HG03196 (cell line): ENCODE measurements at regions not wholly inside any gene's neighbourhood (a gene's known extent, or its start where the extent isn't known, plus 50 kb on each side); places are given as distances from the start of the nearest gene placed in this dataset.
"Not testable (repeated sequence)": the region's sequence is repeated elsewhere in the genome, so short reads cannot be mapped to it uniquely, and the experiment has no call there.

Experiments used
- ATAC-seq: cut with Tn5 transposase; IDR thresholded peaks from one replicate; pipeline ENCODE4 v1.9.1; 2021; ENCODE audit not compliant: unreplicated experiment

DNA sequence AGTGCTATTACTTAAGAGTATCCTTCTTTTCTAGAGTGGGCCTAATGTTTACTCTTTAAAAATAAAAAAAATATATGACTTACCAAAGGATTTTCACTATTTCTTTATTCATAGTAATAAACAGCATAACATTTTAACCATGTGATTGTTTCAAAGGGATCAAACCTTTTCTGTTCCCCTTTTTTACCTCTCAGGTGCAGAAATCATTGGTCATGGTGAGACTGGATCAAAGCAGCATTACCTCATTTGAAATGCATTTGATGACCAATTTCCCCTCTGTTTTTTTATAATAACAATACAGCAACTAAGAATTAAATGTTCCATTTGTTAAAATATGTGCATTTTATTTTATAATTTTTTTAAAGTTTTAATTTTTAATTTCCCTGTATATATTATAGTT, 598.0 kb upstream of the RGMB start:
- ATAC-seq = no peak

- ATAC-seq = no peak
Observed at GRCh38 chr5:98179791-98180755, 593.4 kb upstream of the RGMB start.

DNA sequence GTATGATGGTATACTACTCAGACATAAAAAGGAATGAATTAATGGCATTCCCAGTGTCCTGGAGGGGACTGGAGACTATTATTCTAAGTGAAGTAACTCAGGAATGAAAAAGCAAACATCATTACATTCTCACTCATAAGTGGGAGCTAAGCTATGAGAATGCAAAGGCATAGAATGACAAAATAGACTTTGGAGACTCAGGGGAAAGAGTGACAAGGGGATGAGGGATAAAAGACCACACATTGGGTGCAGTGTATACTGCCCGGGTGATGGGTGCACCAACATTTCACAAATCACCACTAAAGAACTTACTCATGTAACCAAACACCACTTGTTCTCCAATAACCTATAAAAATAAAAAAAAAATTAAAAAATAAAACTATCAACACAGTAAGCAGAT, 587.3 kb upstream of the RGMB start:
- ATAC-seq = no peak

GRCh38 chr5:98187945-98188344, 585.5 kb upstream of the RGMB start:
- ATAC-seq = no peak

DNA sequence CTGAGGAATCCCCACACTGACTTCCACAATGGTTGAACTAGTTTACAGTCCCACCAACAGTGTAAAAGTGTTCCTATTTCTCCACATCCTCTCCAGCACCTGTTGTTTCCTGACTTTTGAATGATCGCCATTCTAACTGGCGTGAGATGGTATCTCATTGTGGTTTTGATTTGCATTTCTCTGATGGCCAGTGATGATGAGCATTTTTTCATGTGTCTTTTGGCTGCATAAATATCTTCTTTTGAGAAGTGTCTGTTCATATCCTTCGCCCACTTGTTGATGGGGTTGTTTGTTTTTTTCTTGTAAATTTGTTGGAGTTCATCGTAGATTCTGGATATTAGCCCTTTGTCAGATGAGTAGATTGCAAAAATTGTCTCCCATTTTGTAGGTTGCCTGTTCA, 583.1 kb upstream of the RGMB start:
- ATAC-seq = not testable (repeated sequence)

- ATAC-seq = no peak
Observed at GRCh38 chr5:98193921-98194760, 579.3 kb upstream of the RGMB start.

- no peak for ATAC-seq
Observed at GRCh38 chr5:98200726-98201541, 572.5 kb upstream of the RGMB start.

DNA sequence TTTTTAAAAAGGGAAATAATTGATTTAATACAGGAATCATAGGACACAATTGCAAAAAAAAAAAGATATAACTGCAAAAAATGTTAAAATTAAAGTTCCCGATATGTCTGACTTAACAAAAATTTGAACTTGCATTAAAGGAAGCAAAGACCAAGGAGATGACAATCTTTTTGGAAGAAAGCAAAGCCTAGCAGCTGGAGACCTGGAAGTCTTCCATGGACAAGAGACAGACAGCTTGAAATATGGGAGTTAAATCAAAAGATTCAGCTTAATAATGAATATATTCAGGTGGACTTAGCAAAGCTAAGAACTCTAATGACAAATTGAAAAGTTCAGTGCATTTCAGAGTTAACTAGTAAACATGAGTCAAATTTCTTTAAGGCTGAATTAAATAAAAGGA, 568.7 kb upstream of the RGMB start:
- ATAC-seq = no peak

GRCh38 chr5:98205691-98206461, 567.6 kb upstream of the RGMB start:
- no peak for ATAC-seq

DNA sequence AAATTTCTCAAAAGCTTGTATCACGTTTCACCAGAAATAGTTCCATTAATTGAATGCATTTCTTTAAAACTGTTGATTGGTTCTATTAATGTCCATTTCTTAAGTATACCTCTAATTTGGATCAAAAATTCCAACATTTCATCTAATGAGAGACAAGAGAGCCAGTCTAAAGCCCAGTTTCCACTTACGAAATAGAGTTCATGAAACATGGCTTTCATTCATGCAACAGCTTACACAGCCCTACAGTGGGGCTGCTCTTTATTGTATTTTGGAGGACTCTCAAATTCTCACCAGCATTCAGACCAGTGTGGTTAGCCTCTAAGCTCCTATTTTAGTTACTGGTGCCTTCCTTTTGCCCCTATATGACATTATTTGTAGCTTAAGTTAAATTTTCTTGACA, 566.9 kb upstream of the RGMB start:
- ATAC-seq = no peak

- no peak for ATAC-seq
Observed at GRCh38 chr5:98209418-98209817, 564.0 kb upstream of the RGMB start.

GRCh38 chr5:98214240-98215051, 559.0 kb upstream of the RGMB start:
- no peak for ATAC-seq

GRCh38 chr5:98217138-98217537, 556.3 kb upstream of the RGMB start:
- no peak for ATAC-seq

DNA sequence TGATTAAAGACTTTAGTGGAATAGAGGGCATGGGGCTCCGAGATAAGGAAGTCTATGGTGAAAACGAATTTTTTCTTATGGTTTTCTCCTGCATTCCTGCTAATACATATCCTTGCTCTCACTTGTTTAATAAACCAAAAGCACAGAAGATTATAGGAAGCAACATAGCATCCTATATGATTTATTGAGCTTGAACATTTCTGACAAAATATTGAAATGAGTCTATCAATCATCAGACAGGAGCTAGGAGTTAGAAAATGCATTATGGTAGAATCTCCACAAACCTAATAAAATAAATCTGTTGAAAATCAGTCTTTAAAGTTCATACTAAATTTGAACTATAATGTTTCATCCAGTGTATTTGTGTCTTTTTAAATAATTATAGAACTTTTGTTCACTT, 554.6 kb upstream of the RGMB start:
- no peak for ATAC-seq

- ATAC-seq = no peak
Observed at GRCh38 chr5:98227489-98227888, 546.0 kb upstream of the RGMB start.

DNA sequence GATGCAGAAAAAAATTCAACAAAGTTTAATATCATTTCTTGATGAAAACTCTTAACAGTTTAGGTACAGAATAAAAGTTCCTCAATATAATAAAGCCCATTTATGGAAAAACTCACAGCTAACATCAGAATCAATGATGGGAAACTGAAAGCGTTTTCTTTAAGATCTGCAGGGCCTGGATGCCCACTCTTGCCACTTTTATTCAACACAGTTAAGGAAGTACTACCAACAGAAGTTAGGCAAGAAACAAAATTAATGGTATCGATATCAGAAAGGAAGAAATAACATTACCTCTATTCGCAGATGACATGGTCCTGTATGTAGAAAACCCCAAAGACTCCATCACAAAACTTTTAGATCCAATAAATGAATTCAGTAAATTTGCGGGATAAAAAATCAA, 542.4 kb upstream of the RGMB start:
- ATAC-seq = no peak

DNA sequence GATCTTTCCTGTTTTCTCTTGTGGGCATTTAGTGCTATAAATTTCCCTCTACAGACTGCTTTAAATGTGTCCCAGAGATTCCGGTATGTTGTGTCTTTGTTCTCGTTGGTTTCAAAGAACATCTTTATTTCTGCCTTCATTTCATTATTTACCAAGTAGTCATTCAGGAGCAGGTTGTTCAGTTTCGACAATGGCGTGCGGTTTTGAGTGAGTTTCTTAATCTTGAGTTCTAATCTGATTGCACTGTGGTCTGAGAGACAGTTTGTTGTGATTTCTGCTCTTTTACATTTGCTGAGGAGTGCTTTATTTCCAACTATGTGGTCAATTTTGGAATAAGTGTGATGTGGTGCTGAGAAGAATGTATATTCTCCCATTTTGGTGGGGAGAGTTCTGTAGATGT, 535.7 kb upstream of the RGMB start:
- not testable (repeated sequence) for ATAC-seq

- ATAC-seq = no peak
Observed at GRCh38 chr5:98243972-98244371, 529.5 kb upstream of the RGMB start.

- ATAC-seq = no peak
Observed at GRCh38 chr5:98248949-98249348, 524.5 kb upstream of the RGMB start.

GRCh38 chr5:98258939-98259338, 514.5 kb upstream of the RGMB start:
- no peak for ATAC-seq
